Spleen (tissue), 11 donors: ENCODE measurements at regions not wholly inside any gene's neighbourhood (a gene's known extent, or its start where the extent isn't known, plus 50 kb on each side); places are given as distances from the start of the nearest gene placed in this dataset.

ENCODE experiments used
- DNase-seq: peaks from one replicate; pipeline ENCODE4 v3.0.0-alpha.2; 2020
- H3K27ac ChIP-seq, 8 donors: fragments of 200-600 bp; sonication (generic) in 7 of 8; 1 replicate in 4 of 8; 2 replicates in 4 of 8; pipeline versions ENCODE4 v1.5.0 to v1.8.0; 2016 to 2021; ENCODE audit warnings: inconsistent platforms in 4 of 8, mild to moderate bottlenecking in 4 of 8, moderate library complexity in 1 of 8
- H3K27me3 ChIP-seq, 7 donors: fragments of 200-600 bp; sonication (generic) in 6 of 7; replicated peaks in 1 of 7; 1 replicate in 4 of 7; 2 replicates in 3 of 7; pipeline versions ENCODE4 v1.5.0 to v1.8.0; 2016 to 2021; ENCODE audit warnings: inconsistent platforms in 3 of 7, mild to moderate bottlenecking in 1 of 7
- H3K36me3 ChIP-seq, 6 donors: fragments of 200-600 bp; sonication (generic) in 5 of 6; 1 replicate in 4 of 6; 2 replicates in 2 of 6; pipeline versions ENCODE4 v1.5.0 to v1.8.0; 2016 to 2021; ENCODE audit warnings: inconsistent platforms in 2 of 6
- H3K4me1 ChIP-seq, 6 donors: fragments of 200-600 bp; sonication (generic) in 5 of 6; 1 replicate in 3 of 6; 2 replicates in 3 of 6; pipeline versions ENCODE4 v1.5.0 to v1.8.0; 2016 to 2021; ENCODE audit warnings: inconsistent platforms in 3 of 6
- H3K4me3 ChIP-seq, 8 donors: fragments of 200-600 bp; sonication (generic) in 7 of 8; 1 replicate in 4 of 8; 2 replicates in 4 of 8; pipeline versions ENCODE4 v1.5.0 to v1.8.0; 2016 to 2021; ENCODE audit warnings: inconsistent platforms in 4 of 8, mild to moderate bottlenecking in 4 of 8, moderate library complexity in 2 of 8
- H3K9me3 ChIP-seq, 8 donors: fragments of 200-600 bp; sonication (generic) in 7 of 8; 1 replicate in 4 of 8; 2 replicates in 4 of 8; pipeline versions ENCODE4 v1.5.0 to v1.8.0; 2016 to 2021; ENCODE audit warnings: inconsistent platforms in 4 of 8
- CTCF ChIP-seq, 11 experiments: fragments of 200-600 bp in 7 of 11; fragments of 450-650 bp in 4 of 11; sonication (generic) in 4 of 11; IDR thresholded peaks in 8 of 11; conservative IDR thresholded peaks in 3 of 11; 1 replicate in 7 of 11; 2 replicates in 4 of 11; pipeline versions ENCODE4 v1.4.0 to v1.8.0; 2016 to 2021; ENCODE audit warnings: antibody characterized with exemption in 11 of 11, inconsistent platforms in 4 of 11, mild to moderate bottlenecking in 1 of 11
- POLR2A ChIP-seq, 3 donors: fragments of 450-650 bp; IDR thresholded peaks; one replicate each; pipeline ENCODE4 v1.5.1; 2017; ENCODE audit warnings: antibody characterized with exemption in 3 of 3, mild to moderate bottlenecking in 1 of 3
- POLR2AphosphoS5 ChIP-seq, 3 donors: sonication (generic); formaldehyde crosslinking; IDR thresholded peaks; one replicate each; pipeline ENCODE4 v1.5.1; 2017; ENCODE audit warnings: antibody characterized with exemption in 3 of 3
- WGBS, 5 donors: extraction: QIAGEN DNeasy Blood & Tissue Kit in 3 of 5; methylation state at CpG; one replicate each; pipeline versions ENCODE4 v1.1.5 to v1.1.7; 2013 to 2018; 5-methylcytosine and 5-hydroxymethylcytosine counted together
- intact Hi-C: fragments of 100-400 bp; cut with DNase I; formaldehyde crosslinking; loops from one replicate; pipeline ENCODE4 v1.15.0; 2023; ENCODE audit warnings: low total_unique reads
- donor health status: healthy with polysubstance abuse.
- donor health status: DM: no; HTN: no; CAD: no; lungs with moderate emphysema.
- donor health status: DM: no; HTN: no; CAD: no.
- donor health status: Bipolar disorder and iron deficiency.
- donor health status: healthy.
- donor health status: DM: no; HTN: no; CAD: no.
- donor health status: DM: yes; HTN: yes; CAD: no.

GRCh38 chr10:43012578-43012977 lies 64.3 kb upstream of the RET start:
- Histone ChIP-seq H3K4me1 (no peaks in the 10 kb centered on the region), H3K27me3 (peaks cover 0 to 5% (median 0%) of the 10 kb centered on the region in 7 donors), H3K36me3 (no peaks in the 10 kb centered on the region), H3K4me3 (no peak overlapping the region), H3K27ac (no peak overlapping the region), H3K9me3 (peaks cover 0 to 26% (median 8%) of the 10 kb centered on the region in 8 donors)
- 90 to 95% (median 93%) methylated on average over 2 of the region's 2 CpGs for WGBS, 5 donors
- no peak for DNase-seq
- TF ChIP-seq CTCF (IDR thresholded peaks at IDR 0.05 in 8 of 11, conservative IDR thresholded peaks at IDR 0.05 in 3 of 11) (no peak), POLR2A (IDR thresholded peaks at IDR 0.05) (no peak), POLR2AphosphoS5 (IDR thresholded peaks at IDR 0.05) (no peak)
- intact Hi-C loops: no loop called here

GRCh38 chr10:43013065-43013464 lies 63.8 kb upstream of the RET start:
- no peaks in the 10 kb centered on the region for H3K36me3 ChIP-seq
- 89 to 100% (median 93%) methylated on average over 1 of the region's 1 CpG for WGBS, 5 donors
- no peak overlapping the region for H3K27ac ChIP-seq
- H3K4me1 ChIP-seq: no peaks in the 10 kb centered on the region
- no peak for DNase-seq
- intact Hi-C loops: no loop called here
- H3K9me3 ChIP-seq: peaks cover 0 to 23% (median 7%) of the 10 kb centered on the region in 8 donors
- no peak overlapping the region for H3K4me3 ChIP-seq
- TF ChIP-seq CTCF (IDR thresholded peaks at IDR 0.05 in 8 of 11, conservative IDR thresholded peaks at IDR 0.05 in 3 of 11) (no peak), POLR2AphosphoS5 (IDR thresholded peaks at IDR 0.05) (no peak), POLR2A (IDR thresholded peaks at IDR 0.05) (no peak)
- H3K27me3 ChIP-seq: peaks cover 0 to 5% (median 0%) of the 10 kb centered on the region in 7 donors

GRCh38 chr10:43024524-43024923 lies 52.3 kb upstream of the RET start:
- DNase-seq: peak; percentile 33
- Histone ChIP-seq H3K36me3 (no peaks in the 10 kb centered on the region), H3K4me1 (no peaks in the 10 kb centered on the region), H3K9me3 (no peaks in the 10 kb centered on the region), H3K27me3 (peaks cover 0 to 29% (median 0%) of the 10 kb centered on the region in 7 donors), H3K4me3 (no peak overlapping the region), H3K27ac (no peak overlapping the region)
- intact Hi-C loops: no loop called here
- 77 to 92% (median 81%) methylated on average over 3 of the region's 3 CpGs for WGBS, 5 donors
- no peak for TF ChIP-seq CTCF (IDR thresholded peaks at IDR 0.05 in 8 of 11, conservative IDR thresholded peaks at IDR 0.05 in 3 of 11)
- no peak for TF ChIP-seq POLR2A (IDR thresholded peaks at IDR 0.05)
- TF ChIP-seq POLR2AphosphoS5 (IDR thresholded peaks at IDR 0.05): no peak

- Histone ChIP-seq H3K36me3 (no peaks in the 10 kb centered on the region), H3K27ac (no peak overlapping the region), H3K4me1 (no peaks in the 10 kb centered on the region), H3K27me3 (peaks cover 0 to 29% (median 0%) of the 10 kb centered on the region in 7 donors), H3K9me3 (peaks cover 0 to 1% (median 0%) of the 10 kb centered on the region in 8 donors), H3K4me3 (no peak overlapping the region)
- TF ChIP-seq POLR2A (IDR thresholded peaks at IDR 0.05) (no peak), CTCF (IDR thresholded peaks at IDR 0.05 in 8 of 11, conservative IDR thresholded peaks at IDR 0.05 in 3 of 11) (no peak), POLR2AphosphoS5 (IDR thresholded peaks at IDR 0.05) (no peak)
- intact Hi-C loops: no loop called here
- peak; percentile 47 for DNase-seq
- WGBS, 5 donors: 56 to 86% (median 73%) methylated on average over 11 of the region's 11 CpGs
Observed at GRCh38 chr10:43024942-43025700, 51.7 kb upstream of the RET start.
